CD4-positive, alpha-beta T cell treated with Interleukin-15 for 4 hours (primary cell): ENCODE measurements at regions not wholly inside any gene's neighbourhood (a gene's known extent, or its start where the extent isn't known, plus 50 kb on each side); places are given as distances from the start of the nearest gene placed in this dataset.

Experiments
- DNase-seq: peaks from one replicate; pipeline ENCODE4 v3.0.0-alpha.2; 2020; ENCODE audit warnings: low spot score

DNA sequence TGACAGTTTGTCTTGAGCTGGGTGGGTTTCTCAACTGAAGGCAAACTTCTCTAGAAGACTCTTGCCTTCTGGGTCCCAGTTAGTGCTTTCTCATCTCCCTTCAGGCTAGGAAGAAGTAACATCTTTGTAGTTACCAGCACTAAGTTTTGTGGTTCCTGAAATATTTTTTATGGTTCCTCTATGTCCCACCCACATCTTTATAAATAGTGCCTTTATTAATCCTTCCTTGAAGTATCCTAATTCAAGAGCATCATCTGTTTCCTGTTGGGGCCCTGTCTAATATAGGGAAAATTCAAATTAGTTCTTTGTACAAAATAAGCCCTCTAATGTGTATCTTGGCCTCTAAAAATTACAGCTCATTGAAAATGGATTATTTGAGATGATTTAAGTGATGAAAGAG, 147.4 kb upstream of the MAOA start:
- DNase-seq, result no peak

- no peak for DNase-seq
These were observed 145.9 kb upstream of the MAOA start for GRCh38 chrX:43510209-43510608.

DNA sequence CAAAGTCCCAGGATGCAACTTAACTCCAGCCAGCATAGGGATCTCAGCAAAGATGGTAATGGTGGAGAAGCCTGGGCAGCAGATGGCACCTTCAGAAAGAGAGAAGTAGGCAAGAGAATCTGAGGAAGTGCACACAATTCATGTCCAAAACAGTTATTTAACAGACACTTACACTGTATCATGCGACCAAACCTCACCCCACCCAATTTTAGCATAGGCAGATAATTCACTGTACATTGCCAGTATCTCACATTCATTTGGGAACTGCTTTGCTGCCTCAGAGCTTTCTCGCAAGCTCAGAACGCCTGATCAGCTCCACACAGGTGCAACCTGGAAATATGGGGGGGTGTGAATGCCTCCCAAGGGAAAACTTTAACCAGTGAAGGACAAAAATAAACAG, 143.0 kb upstream of the MAOA start:
- no peak for DNase-seq

DNA sequence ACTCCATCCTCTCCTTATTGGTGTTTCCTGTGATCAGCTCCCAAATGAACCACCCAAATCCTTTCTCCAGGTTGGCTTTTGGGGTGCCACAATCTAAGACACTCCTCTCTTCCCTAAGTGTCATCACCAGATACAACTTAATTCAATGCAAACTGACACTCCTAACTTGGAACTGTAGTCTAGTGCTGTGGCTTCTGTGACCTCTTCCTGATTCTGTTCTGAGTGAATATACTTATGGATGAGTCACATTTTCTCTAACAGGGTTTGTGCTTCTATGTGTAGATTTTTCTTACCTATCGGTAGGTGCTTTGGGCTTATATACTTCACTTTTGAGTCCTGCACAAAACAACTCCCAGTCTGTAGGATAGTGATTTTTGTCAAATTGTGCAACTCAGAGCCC, 141.3 kb upstream of the MAOA start:
- no peak for DNase-seq

DNA sequence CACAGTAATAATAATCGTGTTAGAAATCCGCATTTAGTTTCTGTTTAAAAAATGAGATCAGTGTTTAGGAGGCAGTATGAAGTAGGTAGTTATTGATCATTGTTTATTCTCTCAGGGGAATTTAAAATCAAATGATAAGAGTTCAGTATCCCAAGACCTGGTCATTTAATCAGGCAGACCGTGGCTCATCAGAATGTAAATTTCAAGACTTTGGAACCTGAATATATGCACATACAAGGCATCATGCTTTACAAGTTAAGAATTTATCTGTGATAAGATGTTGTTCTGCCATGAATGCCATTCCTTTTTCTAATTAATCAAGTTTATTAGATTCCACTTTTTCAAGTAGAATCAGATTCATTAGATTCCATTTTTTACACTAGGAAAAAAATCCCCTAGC, 133.5 kb upstream of the MAOA start:
- DNase-seq, result no peak

DNA sequence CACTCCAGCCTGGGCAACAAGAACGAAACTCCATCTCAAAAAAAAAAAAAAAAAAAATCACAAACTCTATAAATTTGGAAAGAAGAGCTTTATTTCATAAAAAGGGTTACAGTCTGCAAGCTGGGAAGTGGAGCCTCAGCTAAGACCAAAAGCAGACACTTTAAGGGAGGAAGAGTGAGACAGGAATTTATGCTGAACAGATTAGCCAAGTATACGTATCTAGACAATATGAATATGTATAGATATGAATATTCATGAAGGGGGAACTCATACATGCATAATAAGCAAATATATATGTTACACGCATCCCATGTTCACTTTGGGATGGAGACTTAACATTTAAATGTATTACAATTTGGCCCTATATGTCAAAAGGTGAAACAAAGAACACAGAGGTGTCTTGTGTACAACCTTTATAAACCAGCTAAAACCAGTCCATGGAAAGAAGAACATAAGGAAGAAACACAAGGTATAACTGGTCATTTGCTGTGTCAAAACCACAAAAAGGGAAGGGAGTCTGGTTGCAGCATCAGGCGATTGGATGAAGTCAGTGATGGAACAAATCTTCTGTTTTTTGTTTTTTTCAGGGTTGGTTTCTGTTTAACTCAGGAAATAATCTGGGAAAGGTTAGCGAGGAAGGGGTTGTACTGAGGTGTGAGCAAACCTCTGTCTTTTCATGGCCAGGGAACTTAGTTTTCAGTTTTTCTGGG, 130.0 kb upstream of the MAOA start:
- no peak for DNase-seq

- DNase-seq, result no peak
These were observed 129.2 kb upstream of the MAOA start for GRCh38 chrX:43526878-43527277.

DNA sequence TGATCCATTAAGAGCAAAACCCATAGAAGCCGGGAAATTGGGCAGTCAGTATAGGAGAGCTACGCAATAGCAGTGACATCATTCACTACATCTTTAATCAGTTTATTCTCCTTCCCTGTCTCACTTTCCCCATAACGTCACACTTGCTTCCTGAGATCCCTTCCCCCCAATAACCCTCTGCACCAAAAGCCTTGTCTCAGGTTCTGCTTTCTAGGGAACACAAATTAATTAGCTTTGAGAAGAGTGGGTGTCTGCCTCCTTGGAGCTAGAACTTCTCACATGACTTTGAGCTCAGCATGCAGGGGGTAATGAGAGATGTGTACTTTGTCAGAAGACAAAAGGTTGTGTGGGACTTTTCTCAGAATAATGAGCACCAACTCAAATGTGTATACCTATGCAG, 128.3 kb upstream of the MAOA start:
- DNase-seq, result no peak

- no peak for DNase-seq
These were observed 125.3 kb upstream of the MAOA start for GRCh38 chrX:43530837-43531236.

DNA sequence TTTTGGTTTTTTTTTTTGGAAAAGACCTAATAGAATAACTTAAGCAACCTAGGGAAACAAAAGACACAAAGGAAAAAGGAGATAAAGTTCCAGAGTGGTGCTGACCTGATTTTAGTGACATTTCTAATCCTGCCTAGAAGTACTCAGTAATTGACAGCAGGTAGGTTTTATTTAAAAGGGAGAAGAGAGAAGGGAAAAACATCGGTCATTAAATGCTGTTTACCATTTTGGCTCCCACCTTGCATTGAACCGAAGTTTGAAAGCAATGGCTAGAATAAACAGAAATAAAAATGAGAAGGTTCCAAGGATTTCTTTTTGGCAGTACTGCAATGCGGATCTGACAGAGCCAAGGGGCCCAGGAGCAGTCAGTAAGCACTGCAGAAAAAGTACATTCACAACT, 115.8 kb upstream of the MAOA start:
- no peak for DNase-seq

- DNase-seq, result no peak
These were observed 104.5 kb upstream of the MAOA start for GRCh38 chrX:43551590-43551989.

DNA sequence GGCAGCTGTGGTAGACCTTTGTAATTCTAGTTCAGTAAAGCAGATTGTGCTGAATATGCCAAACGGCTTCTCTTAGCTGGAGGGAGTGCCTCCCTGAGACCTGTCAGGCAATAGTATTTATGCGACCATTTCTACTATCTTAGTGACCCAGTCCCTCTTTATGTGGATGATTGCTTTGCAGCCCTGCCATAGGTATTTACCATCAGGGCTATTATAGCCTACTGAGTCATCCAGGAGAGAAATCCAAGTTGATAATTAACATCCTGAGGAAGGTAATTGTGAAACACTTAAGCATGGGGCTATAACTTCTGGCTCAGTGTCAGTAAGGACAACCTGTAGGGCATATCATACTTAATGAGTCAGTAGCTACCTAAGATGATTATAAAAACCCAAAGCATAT, 103.9 kb upstream of the MAOA start:
- DNase-seq, result no peak

DNA sequence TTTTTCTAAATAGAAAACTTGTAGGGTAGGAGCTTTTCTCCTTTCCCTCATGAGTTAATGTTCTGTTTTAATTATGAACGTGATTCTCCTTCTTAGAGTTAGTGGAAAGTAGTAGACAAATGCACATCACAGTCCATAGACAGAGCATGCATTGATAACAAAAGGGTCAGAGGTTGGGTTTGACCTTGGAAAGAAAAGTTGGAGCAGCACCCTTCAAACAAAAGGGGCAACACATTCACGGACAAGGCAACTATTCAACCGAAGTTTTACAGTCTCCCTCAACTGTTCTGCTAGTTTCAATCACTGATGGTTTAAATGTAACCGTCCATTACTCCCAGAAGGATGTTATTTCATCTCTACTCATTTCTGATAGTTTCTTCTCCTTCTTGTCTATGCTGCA, 103.4 kb upstream of the MAOA start:
- DNase-seq, result no peak

DNA sequence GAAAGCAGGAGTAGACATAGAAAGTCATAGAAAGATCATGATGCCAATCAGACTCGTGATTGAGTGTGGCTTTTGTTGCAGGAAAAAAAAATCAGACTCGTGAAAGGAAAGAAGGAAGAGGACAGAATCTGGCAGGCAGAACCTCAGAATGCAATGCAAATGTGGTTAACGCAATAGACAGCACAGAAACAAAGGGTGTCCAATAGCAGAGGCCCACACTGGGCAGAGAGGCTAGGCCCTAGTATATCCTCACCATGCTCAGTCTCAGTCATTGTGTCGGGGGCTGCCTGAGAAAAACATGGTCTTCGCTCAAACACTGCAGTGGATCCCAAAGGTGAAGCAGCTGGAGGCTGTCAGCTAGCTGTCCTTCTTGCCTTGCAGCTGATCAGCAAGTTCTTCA, 102.8 kb upstream of the MAOA start:
- no peak for DNase-seq

- no peak for DNase-seq
These were observed 99.9 kb upstream of the MAOA start for GRCh38 chrX:43556207-43556606.

GRCh38 chrX:43557792-43558191, 98.3 kb upstream of the MAOA start:
- DNase-seq, result peak; percentile 53

GRCh38 chrX:43559644-43560043, 96.5 kb upstream of the MAOA start:
- peak; percentile 2 for DNase-seq

- no peak for DNase-seq
These were observed 95.7 kb upstream of the MAOA start for GRCh38 chrX:43560247-43560946.

- no peak for DNase-seq
These were observed 93.7 kb upstream of the MAOA start for GRCh38 chrX:43562372-43562771.

- no peak for DNase-seq
These were observed 91.1 kb upstream of the MAOA start for GRCh38 chrX:43564953-43565352.

DNA sequence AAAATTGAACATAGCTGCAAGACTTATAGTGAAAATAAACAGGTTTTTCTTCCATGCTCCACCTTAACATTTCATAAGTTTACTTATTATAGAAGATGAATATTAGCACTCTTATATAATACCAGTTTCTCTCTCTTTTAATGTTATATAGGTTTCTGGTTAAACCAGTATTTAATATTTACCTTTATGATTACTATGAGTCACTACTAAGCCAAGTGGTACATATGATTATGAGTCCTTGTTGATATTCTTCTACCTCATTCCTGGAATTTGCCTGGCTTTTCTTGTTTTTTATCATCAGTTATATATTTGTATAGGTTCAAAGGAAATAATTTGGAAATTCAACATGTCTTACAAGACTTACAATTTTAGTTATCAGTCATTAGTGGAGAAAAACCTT, 89.9 kb upstream of the MAOA start:
- no peak for DNase-seq

DNA sequence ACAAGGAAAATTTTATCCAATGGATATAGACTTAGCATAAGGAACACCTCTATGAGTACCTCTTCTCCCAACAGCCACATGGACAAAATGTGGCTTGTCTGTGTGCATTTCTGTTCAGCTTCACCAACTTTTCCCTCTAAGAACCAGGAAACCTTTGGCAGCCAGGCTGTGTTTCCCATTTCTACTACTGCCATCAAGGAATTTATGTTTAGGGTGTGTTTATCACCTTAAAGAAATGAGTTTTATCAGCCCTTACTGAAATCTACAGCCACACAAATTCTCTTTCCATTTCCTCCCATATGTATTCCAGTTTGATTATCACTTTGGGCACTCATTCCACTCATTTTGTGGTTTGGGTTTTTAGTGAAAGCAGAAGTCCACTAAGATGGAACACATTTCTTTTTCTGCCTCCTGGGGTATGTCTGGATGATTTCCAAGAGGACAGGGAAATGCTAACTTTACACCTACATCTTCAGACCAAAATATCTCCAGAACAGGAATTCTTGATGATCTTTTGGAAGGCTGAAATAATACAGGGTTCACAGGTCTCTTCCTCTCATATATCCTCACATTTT, 82.6 kb upstream of the MAOA start:
- DNase-seq, result no peak

- no peak for DNase-seq
These were observed 75.5 kb upstream of the MAOA start for GRCh38 chrX:43580621-43581020.

GRCh38 chrX:43581167-43581566, 74.9 kb upstream of the MAOA start:
- no peak for DNase-seq
